ENCODE measurements at regions not wholly inside any gene's neighbourhood (a gene's known extent, or its start where the extent isn't known, plus 50 kb on each side); places are given as distances from the start of the nearest gene placed in this dataset.
"Not testable (repeated sequence)": the region's sequence is repeated elsewhere in the genome, so short reads cannot be mapped to it uniquely, and the experiment has no call there.

- not testable (repeated sequence) for DNase-seq (ENCODE audit: extremely low read depth in 1 of 2, low read depth in 1 of 2)
These were observed 129.7 kb downstream of the FAM72C start for GRCh38 chr1:143842058-143842457.

DNA sequence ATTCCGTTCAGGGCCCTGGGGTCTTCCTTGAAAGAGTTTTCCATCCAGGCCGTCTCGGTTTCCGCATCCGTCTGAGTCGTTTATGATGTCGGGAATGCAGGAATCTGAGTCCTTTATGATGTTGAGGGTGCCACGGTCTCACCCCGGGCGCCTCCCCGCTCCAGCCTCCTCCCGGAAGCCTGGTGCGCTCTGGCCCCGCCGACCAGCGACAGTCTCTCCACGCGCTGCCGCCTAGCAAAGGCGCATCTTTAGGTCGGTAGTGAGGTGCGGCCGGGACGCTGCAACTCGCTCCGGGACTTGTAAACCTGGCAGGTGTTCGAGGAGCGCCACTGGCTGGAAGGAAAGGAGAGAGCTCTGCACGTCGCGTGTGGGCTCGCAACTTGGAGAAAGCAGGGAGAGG lies 132.6 kb downstream of the FAM72C start:
- DNase-seq (ENCODE audit: extremely low read depth in 1 of 2, low read depth in 1 of 2): not testable (repeated sequence)

DNA sequence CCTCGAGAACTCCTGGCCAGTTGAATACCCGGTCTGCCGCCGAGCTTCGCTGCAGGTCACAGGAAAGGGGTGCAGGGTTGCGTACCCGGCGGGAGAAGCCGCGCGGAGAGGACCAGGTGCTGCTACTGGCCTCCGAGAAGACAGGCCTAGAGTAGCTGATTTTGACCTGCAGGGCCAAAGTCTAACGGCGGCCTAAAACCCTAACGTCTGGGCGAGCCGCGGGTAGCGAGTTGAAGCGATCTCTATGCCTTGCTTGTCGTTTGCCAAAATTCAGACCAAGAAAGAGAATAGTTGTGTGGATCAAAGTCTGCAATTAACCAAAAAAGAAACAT lies 133.2 kb downstream of the FAM72C start:
- DNase-seq (ENCODE audit: extremely low read depth in 1 of 2, low read depth in 1 of 2): not testable (repeated sequence)

DNA sequence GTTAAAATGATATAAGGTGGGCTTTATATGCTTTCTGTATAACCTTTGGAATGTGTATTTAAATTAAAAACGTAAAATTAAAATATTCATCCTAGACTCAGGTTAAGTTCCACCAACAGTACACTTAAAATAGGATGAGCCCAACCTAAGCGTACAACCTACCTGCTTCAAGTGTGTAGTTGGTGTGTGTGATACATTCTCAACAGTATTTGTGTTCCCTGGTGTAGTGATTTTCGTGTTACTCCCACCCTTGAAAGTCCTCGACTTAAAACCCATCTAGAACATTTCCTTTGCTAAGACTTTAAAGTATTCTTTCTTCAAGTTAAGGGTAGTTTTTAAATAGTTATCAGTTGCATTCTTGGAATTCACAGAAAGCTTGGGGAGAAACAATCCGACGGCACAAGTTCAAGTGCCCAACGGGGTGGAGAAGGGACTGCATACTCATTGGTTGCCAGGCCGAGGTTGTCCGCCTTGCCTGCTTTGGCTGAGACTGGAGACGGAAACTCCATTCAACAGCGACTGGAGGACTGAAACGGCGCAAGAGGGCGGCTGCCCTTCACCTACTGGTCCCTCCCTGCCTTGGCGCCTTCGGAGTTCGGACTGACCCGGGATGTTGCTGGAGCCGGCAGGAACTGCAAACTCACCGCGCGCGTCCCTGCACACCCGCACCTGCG lies 133.7 kb downstream of the FAM72C start:
- not testable (repeated sequence) for DNase-seq (ENCODE audit: extremely low read depth in 1 of 2, low read depth in 1 of 2)

GRCh38 chr1:143833376-143833775 lies 138.4 kb downstream of the FAM72C start:
- not testable (repeated sequence) for DNase-seq (ENCODE audit: extremely low read depth in 1 of 2, low read depth in 1 of 2)

DNA sequence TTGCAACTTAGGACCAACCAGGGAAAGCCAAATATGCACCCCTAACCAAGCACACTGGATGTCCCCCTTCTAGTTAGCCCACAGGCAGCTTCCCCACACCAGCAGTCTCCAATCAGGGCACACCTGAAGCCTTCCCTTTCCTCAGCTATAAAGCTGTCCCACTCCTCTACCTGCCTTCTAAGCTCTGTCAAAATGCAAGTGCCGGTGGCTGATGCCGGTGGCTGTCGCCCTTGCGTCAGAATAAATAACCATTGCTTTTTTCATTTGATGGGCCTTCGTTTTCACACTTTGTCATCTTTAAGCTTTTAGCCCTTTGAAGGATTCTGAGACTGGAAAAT lies 139.4 kb downstream of the FAM72C start:
- DNase-seq (ENCODE audit: extremely low read depth in 1 of 2, low read depth in 1 of 2): not testable (repeated sequence)

DNA sequence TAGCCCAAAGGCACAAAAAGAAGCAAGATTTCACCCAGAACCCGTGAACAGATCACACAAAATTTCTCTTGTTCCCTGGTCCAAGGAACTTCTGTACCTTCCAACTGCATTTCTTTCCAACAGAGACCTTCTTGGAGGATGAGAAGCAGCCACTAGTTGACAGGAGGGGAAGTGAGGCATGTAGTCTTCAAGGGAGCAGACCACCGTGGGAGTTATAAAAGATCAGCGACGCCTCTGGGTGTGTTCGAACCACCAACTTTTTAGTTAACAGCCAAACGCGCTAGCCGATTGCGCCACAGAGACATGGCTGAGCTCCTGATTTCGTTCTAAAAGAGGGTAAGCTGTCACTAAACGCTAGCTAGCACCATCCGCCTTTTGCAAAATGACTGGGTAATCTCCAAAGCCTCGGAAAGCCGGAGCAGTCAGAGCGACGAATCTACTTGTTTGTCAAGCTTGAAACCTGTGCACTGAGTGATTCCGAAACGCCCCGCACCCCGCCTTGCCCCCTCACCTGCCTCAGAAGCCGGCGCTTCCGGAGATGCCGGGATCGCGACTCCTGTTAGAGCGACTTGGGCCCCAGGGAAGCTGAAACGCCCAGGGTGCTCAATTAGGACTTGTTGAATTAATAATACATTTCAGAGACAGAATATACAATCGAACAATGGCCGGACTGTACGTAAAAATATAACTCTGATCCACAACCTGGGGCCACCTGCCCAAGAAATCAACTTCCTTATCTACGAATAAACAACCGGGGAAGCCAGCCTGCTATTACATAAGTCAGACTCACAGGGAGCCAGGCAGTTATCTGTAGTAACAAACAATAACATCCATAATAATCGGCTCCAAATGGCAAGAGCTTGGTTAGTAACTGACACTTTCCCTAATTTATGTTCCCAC lies 140.1 kb downstream of the FAM72C start:
- DNase-seq (ENCODE audit: extremely low read depth in 1 of 2, low read depth in 1 of 2): not testable (repeated sequence)

DNA sequence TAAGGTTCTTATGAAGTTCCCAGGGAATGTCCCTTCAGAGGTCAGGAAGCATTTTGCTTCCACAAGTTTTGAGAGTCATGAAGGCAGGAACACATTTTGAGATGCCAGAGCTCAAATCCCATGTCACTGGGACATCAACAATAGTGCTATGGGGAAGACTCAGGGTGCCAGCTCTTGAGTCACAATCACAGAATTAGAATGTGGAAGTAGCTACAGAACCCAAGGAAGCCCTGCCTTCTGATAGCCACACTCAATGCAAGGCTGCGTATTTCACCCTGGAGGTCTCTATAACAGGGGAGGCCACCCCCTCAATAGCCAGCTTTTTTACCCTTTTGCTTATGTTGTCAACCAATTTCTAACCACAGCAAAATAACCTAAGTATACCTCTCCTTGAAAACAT lies 145.6 kb downstream of the FAM72C start:
- DNase-seq (ENCODE audit: extremely low read depth in 1 of 2, low read depth in 1 of 2): not testable (repeated sequence)

DNA sequence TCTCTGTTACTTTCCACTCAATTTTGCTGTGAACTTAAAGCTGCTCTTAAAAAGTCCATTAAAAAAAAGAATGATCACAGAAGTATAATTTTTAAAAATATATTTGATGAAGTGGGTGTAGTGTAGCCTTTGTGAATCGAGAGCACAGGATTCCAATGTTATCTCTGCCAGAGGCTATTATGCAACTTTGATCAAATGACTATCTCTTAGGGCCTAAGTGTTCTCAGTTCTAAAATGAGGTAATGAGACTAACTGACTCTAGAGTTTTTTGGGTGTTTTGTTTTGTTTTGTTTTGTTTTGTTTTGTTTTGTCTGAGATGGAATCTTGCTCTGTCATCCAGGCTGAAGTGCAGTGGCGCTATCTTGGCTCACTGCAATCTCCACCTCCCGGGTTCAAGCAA lies 147.5 kb downstream of the FAM72C start:
- not testable (repeated sequence) for DNase-seq (ENCODE audit: extremely low read depth in 1 of 2, low read depth in 1 of 2)

- not testable (repeated sequence) for DNase-seq (ENCODE audit: extremely low read depth in 1 of 2, low read depth in 1 of 2)
These were observed 151.7 kb downstream of the FAM72C start for GRCh38 chr1:143820058-143820457.

DNA sequence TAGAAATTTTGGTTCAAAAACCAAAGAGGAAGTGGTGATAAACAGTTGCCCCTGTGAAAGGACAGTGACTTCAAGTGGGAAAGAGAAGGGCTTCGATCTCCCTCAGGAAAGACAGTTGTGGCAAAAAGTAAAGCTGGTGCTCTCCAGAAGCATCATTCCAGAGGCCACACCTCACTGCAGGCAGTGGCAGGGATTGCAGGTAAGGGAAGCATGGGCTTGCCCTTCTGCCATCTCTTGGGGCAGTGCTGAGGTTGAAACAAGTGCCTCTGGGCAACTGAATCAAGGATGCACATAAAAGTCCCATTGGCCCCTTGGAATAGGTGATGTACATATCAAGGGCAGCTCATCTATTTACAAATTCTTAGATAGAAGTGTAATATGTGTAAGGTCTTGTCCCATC lies 155.4 kb downstream of the FAM72C start:
- not testable (repeated sequence) for DNase-seq (ENCODE audit: extremely low read depth in 1 of 2, low read depth in 1 of 2)

- DNase-seq (ENCODE audit: extremely low read depth in 1 of 2, low read depth in 1 of 2): not testable (repeated sequence)
These were observed 166.4 kb downstream of the FAM72C start for GRCh38 chr1:143805374-143805773.

DNA sequence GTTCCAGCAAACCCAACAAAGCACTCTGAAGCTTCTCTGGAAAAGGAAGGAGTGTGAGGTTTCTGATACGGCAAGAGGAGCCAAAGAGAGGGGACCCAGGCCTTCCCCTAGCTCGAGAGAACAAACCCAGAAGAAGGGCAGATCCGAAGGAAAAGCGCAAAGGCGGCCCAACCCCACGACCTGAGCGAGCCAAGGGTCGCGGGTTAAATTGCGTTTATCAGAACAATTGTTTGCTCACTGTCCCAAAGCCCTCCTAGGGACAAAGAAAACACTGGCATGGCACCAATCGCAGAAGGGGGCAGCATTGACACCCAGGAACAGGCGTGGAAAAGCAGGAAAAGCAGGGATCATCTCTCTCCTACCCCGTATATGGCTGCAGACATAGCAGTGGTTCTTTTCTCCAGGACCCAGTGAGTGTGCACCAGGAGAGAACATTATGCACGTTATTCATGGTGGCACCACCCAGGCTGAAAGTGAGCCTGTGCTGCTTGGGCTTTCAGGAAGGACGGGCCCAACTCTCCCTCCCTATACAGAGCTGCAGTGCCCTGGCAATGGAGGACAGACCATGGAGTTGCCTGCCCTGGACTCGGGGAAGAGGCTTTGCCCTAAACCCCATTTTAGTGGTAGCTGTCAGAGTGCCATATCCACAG lies 167.0 kb downstream of the FAM72C start:
- not testable (repeated sequence) for DNase-seq (ENCODE audit: extremely low read depth in 1 of 2, low read depth in 1 of 2)

DNA sequence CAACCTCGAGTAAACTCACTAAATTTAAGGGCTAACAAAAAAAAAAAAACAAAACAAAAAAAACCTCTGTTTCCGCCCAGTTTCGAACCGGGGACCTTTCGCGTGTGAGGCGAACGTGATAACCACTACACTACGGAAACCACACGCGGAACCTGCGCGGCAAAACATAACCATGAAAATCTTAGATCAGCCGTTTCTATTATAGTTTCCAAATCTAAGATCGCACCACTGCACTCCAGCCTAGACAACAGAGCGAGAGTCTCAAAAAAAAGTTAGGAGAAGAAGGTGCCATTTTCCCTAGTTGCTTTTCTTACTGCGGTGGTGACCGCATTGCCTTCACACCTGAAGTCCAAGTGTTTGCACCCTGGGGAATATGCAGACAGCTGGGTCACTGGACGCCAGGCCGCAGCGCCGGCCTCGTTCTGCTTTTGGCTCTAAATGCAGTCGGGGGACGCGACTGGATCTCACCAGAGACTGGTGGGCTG lies 167.8 kb downstream of the FAM72C start:
- DNase-seq (ENCODE audit: extremely low read depth in 1 of 2, low read depth in 1 of 2): peak in 1 of 2 donors; percentile 3

DNA sequence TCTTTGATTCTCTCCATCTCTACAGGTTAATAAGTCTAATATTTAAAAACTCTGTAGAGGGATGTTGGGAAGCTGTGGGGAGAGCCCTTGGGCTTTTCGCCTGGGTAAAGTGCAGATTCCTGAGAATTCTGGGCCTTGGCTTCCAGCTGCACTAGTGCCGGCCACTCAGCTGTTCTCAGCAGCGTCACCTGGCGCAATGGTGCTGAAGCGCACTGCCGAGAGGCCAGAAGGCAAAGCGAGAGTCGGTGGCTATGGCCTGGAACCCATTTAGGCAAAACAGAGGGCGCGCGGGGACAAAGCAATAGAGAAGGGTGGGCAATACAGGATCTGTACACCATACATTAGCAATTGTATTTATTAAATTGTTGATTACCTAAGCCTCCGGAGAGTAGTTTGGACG lies 168.7 kb downstream of the FAM72C start:
- not testable (repeated sequence) for DNase-seq (ENCODE audit: extremely low read depth in 1 of 2, low read depth in 1 of 2)

DNA sequence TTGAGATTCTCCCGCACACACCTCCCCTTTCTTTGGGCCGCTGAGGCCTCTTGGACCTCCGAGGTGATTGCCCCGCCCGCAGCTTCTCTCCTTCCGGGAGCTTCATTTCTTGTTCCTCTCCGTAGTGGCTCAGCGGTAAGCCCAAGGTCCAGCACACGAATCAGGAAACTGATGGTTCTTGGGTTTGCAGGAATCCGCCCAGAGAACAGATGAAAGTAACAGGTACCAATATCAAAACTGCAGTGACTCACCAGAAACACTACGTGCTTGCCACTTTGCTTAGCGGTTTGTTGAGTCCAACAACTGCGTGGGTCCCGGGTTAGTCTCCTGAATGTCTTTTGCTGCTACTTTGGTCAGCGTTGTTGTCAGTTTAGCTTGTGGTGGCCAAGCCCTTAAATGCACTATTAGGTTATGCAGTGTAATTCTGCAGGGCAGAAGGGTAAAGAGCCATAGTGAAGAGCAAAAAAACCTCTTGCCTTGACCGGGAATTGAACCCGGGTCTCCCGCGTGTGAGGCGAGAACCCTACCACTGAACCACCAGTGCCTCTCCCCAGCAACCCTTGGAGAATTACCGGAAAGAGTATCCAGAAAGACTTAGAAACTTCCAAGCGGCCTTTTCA lies 172.1 kb downstream of the FAM72C start:
- not testable (repeated sequence) for DNase-seq (ENCODE audit: extremely low read depth in 1 of 2, low read depth in 1 of 2)

GRCh38 chr1:143796369-143796768 lies 175.4 kb downstream of the FAM72C start:
- DNase-seq (ENCODE audit: extremely low read depth in 1 of 2, low read depth in 1 of 2): not testable (repeated sequence)

DNA sequence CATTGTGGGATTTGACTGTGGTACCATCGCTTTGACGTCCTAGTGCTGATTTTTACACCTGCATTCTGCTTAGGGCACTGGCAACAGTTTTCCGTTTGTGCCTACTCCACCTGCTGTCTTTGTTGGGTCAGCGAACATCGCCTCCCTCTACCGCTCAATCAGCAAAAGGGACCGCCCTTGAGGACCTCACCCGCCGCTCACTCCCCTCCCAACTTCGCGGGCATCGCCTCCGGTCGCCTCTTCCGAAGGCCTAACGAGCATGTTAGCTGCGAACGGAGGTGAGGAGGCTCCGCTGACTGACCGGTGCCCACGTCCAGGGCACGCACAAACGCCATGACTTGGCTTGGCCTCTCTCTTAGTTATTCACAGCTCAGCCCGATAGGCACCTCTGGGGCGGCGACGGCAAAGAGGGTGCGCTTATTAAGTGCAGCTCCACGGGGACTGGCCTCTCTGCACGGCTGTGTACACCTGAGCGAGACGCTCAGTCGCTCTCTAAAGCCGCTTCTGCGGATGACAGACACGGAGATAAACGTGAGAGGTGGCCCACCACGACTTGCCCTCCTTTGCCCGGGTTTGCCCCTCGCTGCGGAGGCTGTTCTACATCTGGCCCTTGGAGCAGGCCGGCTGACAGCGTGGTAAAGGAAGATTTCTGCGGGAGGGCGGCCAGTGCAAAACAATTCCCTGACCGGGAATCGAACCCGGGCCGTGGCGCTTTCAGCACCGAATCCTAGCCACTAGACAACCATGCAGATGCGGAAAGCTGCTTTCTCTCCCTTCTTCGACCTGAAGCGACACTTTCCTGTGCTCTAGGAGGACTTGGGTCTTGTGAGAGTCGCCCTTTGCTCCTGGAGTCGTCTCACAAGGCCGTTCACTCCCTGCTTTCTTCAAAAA lies 179.5 kb downstream of the FAM72C start:
- not testable (repeated sequence) for DNase-seq (ENCODE audit: extremely low read depth in 1 of 2, low read depth in 1 of 2)

- not testable (repeated sequence) for DNase-seq (ENCODE audit: extremely low read depth in 1 of 2, low read depth in 1 of 2)
These were observed 185.4 kb downstream of the FAM72C start for GRCh38 chr1:143786381-143786780.

- not testable (repeated sequence) for DNase-seq (ENCODE audit: extremely low read depth in 1 of 2, low read depth in 1 of 2)
These were observed 185.9 kb downstream of the FAM72C start for GRCh38 chr1:143785883-143786282.

All from stimulated activated CD8-positive, alpha-beta memory T cell treated with anti-CD3 and anti-CD28 coated beads, Interleukin-7, amount 100 ng/mL, for 48 hours (primary cell).